T-helper 2 cell (primary cell): ENCODE measurements at regions not wholly inside any gene's neighbourhood (a gene's known extent, or its start where the extent isn't known, plus 50 kb on each side); places are given as distances from the start of the nearest gene placed in this dataset.

Experiments
- DNase-seq, 5 experiments: peaks; one replicate each; pipeline versions ENCODE4 v3.0.0 to v3.0.0-alpha.2; 2012 to 2022

GRCh38 chr5:5040712-5041111 lies 99.4 kb upstream of the ADAMTS16 start:
- DNase-seq = no peak

GRCh38 chr5:5042806-5043205 lies 97.3 kb upstream of the ADAMTS16 start:
- no peak for DNase-seq

DNA sequence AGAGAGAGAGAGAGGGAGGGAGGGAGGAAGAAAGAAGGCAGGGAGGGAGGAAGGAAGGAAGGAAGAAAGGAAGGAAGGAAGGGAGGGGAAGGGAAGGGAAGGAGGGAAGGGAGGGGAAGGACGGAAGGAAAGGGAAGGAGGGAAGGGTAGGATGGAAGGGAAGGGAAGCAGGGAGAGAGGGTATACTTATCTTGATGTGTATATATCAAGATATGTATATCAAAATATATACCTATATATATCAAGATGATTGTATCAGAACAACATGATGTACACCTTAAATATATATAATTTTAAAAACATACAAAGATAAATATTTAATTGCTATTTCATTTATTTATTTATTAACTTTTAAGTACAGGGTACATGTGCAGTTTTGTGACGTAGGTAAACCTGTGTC lies 96.8 kb upstream of the ADAMTS16 start:
- no peak for DNase-seq

DNA sequence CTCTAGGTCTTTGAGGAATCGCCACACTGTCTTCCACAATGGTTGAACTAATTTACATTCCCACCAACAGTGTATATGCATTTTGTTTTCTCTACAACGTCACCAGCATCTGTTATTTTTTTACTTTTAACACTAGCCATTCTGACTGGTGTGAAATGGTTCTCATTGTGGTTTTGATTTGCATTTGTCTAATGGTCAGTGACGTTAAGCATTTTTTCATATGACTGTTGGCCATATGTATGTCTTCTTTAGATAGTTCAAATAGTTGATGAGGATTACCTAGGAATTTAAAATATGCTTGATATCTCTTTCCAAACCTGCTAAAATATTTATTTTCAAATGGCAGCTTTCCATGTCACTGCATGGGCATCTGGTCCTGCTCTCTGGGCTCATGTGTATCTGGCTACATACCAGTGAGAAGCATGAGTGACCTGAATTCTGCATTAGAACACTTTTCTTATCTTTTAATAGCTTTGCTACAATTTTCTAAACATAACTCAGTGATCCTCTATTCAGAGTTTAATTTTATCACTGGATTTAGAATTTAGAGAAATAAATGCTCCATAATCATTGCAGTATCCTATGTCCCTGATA lies 95.8 kb upstream of the ADAMTS16 start:
- no peak for DNase-seq

DNA sequence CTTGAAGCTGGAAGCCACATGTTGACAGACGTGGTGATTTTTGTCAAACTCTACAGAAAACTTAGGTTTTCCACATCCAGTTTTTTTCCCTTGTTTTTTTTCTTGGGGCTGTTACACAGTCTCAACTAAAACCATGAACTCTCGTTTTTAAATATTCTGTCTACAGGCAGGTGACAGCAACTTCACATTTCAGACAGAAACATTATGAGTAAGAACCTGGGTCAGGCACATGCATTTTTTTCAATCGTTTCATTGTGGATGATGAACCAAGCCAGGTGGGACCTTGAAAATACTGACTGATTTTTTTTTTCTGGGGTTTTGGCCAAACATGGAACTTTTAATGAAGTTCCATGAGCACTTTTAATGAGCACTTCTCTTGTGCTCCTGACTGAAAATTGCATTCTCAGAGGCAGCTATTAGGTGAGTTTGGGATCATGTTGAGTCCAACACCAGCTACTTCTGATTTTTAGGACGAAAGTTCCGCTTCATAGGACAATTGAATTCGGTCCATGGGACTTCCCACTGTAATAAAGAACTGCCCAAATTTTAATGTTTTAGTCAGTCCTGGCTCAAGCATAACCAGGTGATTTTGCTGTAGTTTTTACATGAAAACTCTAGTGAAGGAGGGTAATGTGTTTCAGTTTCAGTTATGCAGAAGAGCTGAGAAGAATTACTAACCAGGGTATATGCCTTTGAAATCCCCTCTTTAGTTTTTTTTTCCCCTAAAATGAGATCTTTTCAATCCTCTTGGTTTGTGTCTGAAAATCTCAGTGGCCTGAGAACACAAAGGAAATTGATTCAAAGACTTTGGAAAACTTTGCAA lies 93.2 kb upstream of the ADAMTS16 start:
- no peak for DNase-seq

- DNase-seq = no peak
Observed at GRCh38 chr5:5050801-5051200, 89.3 kb upstream of the ADAMTS16 start.

- DNase-seq = no peak
Observed at GRCh38 chr5:5055712-5056111, 84.4 kb upstream of the ADAMTS16 start.

DNA sequence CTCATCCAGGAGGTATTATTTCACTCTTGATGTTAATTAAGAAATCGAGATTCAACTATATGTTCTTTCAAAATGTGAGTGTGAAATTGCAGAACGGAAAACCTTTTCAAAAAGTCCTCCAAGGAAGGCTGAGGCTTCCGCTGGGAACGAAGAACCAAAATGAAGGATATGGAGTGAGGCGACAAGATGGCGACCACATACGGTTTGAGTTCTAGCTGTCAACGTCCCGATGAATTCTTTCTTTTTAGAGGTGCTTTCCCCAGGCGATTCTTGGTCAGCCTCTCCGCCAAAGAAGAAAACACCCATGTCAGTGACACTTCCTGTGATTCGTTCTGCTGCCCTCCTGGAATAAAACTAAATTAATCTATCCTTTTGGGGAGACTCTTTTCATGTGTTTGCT lies 78.3 kb upstream of the ADAMTS16 start:
- DNase-seq = no peak

DNA sequence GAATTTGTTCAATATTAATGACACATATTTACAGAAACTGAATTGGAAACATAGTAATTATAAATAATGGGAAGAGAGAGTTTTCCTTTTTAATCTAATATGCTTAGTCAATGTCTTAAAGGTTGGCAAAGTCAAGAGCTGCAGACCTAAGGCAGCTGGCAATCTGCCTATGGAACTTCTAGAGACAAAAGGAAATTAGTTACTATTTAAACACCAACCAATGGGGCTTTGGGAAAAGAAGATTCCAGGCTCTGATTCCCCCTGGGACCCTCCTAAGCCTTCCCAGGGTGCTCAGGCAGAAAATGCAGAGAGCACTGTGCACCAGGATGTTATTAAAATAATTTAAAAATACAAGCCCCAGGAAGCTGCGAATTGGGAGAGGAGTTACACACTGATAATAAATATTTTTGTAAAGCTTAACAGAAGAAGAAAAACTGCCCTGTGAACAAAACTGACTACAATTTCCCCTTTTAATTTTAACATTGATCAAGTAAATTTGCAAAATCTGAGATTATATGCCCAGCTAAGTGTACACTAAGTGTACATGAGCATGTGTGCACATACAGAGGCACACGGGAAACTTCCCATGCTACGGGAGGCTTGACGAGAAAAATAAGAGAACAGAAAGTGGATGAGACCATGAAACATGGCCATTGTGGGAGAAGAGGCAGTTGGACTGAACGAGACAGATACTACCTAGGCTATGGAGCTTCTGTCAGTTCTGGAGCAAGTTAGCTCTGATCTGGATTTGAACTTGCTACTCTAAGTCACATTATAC lies 77.4 kb upstream of the ADAMTS16 start:
- DNase-seq = no peak

GRCh38 chr5:5063533-5063953 lies 76.6 kb upstream of the ADAMTS16 start:
- no peak for DNase-seq

DNA sequence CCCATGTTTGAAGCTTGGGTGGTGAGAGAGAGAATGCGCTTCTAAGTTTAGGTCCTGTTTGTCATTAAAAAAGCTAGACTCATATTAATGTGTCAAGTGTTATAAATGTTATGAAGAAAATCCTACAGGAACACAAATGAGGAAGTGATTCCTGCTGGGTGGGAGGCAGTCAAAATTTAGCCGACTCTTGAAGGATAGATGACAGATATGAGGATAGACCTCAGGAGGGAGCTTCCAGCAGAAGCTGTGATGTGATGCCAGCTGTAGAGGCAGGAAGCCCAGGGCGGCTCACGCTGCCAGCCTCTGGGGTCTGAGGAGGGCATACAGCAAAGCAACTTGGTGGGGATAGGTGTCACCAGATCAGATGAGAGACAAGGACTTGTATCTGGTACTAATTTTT lies 74.7 kb upstream of the ADAMTS16 start:
- no peak for DNase-seq

DNA sequence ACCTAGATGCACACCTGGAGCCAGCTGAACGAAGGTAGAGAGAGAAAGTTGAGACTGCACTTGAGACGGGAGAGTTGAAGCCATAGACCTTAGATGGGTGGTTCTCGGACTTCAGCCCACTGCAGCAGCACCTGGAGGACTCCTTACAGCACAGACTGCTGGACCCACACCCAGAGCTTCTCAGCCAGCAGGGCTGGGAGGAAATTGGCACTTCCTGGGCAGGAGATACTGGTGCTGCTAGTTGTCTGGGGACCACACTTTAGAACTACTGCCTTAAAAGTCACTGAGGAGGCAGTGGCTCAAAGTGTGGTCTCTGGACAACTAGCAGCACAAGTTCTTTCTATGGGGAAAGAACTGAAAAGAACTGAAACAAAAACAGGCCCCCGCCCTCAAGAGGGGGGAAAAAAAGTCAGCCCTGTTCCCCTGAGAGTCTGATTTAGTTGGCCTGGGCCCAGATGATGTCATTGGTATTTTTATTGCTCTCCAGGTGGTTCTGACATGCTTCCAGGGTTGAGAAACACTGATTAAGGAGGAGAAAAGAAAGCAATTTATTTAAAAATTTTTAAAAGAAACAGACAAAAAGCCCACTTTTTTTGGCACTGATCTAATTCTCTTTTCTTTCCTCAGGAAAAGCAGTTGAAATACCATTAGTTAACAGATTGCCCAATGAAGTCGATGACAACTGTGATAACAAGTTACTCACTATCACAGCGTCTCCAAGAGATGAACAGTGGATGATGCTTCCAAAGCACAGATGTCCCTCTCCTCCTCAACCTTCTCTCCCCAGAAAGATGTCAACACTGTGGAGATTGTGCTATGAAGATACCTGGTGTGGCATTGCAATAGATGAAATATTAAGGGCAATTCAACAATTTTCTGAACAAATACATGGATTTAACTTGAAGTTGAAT lies 73.6 kb upstream of the ADAMTS16 start:
- no peak for DNase-seq

DNA sequence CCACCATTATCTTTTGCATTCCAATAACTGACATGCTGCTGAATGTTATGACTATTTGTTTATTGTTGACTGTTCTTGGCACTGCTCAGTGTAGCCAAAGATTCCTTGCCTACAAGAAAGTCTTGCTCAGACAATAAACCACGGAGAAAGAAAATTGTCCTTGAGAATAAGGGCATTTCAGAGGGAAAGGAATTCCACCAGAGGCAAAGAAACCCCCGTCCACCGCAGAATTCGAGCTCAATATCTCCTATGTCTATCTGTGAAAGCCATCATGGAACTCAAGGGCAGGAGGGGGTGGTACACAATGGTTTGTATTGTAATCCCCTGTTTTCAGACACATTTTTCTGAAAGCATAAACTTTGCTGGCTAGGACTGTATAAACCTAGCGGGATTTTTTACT lies 70.3 kb upstream of the ADAMTS16 start:
- DNase-seq = no peak

DNA sequence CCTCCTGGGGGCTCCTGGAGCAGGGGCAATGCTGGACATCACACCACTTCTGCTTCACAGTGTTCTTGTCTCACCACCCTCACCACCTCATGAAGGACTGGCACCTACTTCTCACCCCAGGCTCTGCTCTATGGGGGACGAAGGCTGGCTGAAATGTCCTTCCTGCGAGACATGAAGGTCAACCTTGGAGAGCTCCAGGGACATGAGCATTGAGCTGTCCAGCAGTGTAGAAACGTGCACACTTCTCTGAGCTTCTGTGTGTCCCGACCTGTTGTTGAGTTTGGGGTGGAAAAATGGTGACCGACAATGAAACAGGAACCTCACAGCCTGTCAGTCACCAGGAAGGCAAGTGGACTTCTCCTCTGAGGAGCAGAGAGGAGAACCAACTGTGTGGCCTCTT lies 68.6 kb upstream of the ADAMTS16 start:
- no peak for DNase-seq

DNA sequence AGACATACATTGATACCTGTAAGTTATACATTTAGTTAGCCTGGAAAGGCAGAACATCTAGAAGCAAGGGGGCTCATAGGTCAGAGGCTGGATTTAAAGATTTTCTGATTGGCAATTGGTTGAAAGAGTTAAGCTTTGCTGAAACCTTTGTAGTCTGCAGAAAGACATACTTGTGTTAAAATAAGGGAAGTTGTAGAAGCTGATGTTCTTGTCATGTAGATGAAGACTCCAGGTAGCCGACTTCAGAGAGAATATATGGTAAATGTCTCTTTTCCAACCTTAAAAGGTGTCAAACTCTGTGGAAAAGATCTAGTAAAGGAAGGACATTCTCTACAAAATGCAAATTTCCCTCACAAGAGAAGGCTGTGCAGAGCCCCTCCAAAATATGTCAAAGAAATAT lies 62.9 kb upstream of the ADAMTS16 start:
- no peak for DNase-seq

DNA sequence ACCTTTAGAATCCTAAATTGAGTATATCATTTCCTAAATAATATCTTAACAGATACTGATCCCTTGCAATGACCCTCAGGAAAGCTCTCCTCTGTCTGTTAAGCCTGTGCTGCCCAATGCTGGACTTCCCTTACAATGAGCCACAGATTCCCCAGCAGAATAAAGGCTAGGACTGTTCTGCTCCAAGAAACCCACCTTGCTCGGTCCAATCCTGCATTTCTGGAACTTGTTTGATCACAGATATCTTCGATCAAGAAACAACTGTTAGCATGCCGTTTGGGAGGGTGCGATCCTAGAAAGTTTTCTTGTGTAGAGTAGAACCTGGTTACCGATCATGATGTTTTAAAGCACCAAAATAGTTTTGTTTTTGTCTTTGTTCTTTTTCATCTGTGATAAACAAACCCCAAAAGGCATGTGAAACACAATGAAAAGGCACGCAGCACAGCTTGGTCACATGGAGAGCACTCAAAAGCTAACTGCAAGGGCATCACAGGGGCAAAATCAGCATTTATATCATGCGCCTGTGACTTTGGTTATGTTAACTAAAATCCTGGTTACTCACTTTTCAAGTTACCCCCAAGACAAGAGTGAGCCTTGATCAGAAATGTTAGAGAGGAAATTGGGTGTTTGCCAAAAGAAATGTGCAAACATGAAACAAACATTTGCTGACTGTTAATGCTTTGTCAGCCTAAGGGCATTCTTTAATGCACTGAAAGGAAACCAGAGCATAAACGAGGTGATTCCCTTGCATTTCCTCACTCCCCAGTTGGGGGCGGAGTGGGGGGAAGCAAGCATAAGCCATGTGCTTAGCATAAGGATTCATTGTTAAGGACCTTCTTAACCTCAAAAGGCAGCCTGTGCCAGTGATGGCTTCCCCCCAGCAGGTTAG lies 61.9 kb upstream of the ADAMTS16 start:
- DNase-seq = no peak

GRCh38 chr5:5079876-5080275 lies 60.3 kb upstream of the ADAMTS16 start:
- DNase-seq = no peak

DNA sequence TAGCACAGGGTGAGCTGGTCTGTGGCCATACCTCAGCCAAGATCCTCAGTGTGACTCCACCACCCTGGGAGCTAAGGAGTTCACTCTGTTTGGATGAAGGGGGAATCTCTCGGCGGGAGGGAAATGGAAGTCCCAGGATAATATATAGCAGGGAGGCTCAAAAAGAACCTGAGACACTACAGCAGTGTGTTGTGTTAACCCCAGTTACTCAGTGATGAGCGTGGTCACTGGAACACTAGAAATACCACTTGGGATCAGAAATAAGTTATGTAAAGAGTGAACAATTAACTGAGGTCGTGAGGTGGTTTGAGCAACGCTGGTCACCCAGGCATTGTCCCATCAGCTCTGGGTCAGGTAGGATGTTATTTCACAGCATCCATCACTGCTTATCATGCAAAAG lies 59.3 kb upstream of the ADAMTS16 start:
- DNase-seq = no peak

- DNase-seq = no peak
Observed at GRCh38 chr5:5085381-5085780, 54.7 kb upstream of the ADAMTS16 start.

- DNase-seq = no peak
Observed at GRCh38 chr5:5089895-5090649, 50.1 kb upstream of the ADAMTS16 start.
